ENCODE measurements at regions not wholly inside any gene's neighbourhood (a gene's known extent, or its start where the extent isn't known, plus 50 kb on each side); places are given as distances from the start of the nearest gene placed in this dataset.

DNA sequence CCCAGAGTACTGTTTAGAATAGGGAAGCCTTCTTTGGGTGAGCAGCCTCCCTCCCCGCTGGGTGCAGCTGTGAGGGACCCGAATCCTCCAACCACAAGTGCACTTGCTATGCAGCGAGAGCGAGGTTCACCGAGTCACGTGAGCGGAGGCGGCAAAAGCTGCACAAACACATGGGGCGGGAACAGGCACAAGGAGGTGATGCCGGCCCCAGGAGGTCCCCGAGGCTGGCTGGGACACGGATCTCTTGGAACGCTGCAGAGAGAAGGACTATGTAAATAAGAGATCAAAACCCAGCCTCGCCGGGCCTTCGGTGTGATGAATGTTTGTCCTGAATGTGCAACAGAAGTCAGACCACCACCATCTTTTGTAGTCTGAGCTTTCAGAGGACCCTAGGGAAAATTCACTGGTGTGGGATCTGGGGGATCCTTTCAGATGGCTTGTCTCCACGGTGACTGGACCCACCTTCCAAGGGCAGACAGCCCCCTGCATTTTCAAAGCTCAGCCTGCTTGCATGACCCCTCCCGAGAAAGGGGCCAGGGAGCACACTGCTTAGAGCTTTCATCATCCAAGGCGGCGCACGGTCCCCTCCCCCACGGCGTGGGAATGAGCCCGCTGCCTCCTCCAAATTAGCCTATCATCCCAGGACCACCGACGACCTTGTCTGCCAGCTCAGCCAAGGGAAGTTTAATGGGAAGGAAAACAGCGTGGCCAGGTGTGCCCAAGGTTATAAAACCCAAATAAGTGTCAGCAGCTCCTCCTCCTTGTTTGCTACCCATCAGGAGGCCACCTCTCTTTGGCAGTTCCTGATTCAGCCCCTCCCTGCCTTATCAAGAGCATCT lies 327.7 kb downstream of the CXCL12 start:
- no peak for DNase-seq (ENCODE audit: low read depth in 2 of 2)

DNA sequence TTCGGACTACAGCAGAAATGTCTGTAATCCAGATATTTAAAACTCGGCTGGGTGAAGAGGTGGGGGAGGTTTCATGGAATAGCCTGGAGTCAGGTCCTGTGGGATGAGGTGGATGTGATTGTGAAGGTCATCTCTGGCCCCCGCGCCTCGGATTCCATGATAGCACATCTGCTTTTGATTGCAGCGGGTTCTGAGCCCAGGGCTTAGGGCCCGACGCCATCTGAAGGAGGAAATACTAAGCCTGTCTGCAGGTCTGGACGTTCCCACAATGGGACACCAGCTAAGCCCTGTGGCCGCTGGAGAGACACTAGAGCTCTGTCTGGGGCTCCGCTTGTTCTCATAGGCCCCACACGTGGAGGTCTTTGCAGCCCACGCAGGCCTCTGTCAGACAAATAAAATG lies 328.7 kb downstream of the CXCL12 start:
- DNase-seq (ENCODE audit: low read depth in 2 of 2) = no peak

DNA sequence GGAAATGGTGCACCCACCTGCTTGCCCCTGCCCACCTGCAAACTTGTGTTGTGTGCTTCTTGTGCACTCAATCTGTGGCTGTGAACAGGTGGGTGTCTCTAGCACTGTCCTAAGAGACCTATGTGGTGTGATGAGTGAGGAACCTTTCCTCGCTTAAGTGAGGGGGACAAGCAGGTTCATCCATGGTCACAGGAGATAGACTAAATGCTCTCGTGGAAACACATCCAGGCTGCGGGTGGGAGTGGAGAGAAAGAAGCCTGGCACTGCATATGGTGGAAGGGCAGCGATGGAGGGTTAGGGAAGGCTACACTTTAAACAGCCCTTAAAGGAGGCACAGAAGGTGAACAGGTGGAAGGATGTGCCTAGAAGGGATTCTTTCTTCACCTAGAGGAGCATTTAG lies 330.9 kb downstream of the CXCL12 start:
- DNase-seq (ENCODE audit: low read depth in 2 of 2) = no peak

DNA sequence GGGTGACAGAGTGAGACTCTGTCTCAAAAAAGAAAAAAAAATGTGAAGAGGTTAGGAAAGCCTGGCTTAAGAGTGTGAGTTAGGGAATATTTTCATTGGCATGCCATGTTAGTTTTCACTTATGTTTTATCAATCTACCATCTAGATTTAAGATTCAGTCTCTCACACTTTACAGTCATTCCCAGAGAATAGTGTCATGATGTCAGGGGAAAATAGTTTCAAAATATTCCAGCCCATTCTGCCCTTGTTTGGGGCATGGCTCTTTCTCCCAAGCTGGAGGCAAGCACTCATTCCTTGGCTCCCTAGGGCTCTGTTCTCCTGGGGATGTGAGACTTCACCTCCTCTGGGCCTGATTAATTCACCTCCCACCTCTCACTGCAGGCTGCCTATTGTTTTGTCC lies 331.5 kb downstream of the CXCL12 start:
- DNase-seq (ENCODE audit: low read depth in 2 of 2) = no peak

DNA sequence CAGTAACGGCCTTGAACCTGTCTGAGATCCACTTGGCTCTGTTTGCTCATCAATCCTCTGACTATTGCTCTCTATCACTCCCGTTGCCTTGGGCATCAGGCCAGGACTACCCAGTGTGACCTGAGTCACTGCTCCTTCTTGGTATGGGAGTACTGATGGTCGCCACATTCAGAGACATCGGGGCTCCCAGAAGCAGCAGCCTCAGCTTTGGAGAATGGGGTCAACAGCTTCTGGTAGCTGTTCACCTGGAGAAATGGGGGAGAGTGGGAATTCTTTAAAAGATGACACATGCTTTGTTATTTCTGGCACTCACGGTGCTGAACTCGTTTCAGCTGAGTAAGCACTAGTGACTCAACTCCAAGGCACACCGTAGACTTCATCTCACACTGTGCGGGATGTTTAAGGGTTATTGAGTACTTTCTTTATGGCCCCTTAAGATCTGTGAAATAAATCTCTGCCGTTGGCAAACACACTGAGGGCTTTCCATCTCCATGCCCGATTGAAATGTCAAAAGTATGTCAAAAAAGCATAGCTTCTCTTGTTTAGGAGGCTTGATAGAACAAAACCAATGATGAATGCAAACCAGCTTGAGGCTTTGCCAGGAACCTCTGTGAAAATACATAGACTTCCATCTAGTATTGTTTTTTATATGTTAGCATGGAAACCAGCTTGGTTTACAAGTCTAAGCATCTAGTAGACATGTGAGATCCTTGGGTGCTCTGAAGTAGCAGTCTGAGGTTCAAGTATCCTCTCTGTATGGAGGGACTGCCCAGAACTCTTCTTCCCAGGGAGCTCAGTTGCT lies 333.1 kb downstream of the CXCL12 start:
- DNase-seq (ENCODE audit: low read depth in 2 of 2) = no peak

DNA sequence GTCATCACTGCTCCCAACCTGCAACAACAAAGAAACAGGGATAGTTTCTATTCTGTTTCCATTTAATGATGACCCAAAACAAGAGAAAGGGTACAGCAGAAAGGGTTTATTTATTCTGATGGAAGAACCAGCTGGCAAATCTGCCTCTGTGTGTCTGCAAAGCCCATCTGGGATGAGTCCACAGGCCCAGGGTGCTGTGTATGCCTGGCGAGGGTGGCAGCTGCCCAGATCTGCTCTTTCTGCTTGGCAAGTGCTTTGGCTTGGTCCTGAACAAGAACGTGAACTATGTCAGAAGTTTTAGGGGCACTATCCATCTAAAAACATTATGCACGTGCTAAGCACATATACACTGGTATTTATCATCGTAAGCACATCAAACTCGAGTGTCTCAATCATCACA lies 333.8 kb downstream of the CXCL12 start:
- DNase-seq (ENCODE audit: low read depth in 2 of 2) = no peak

DNA sequence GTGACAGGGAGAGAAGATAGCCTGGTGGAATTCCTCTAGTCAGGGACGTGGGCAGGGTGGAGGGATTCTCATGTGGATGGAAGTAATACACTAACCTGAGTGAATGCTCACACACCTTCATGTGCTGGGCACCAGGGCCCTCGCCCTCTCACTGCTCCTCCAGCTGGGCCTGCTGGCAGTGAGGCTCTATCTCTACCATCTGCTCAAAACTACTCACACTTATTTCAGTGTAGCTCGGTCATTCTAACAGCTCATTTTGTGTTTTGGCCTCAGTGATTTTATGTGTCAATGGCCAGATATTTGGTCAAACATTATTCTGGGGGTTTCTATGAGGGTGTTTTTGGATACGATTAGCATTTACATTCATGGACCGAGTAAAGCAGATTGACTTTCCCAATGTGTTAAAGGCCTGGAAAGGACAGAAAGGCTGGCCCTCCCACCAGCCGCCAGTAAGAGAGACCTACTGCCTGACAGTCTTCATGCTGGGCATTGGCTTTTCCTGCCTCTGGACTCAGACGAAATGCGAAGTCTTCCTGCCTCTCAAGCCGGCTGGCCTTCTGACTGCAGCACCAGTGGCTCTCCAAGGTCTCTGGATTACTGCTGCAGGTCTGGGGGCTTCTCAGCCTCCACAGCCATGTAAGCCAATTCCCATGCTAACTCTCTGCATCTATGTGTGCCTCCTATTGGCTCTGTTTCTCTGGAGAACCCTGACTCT lies 335.4 kb downstream of the CXCL12 start:
- no peak for DNase-seq (ENCODE audit: low read depth in 2 of 2)

DNA sequence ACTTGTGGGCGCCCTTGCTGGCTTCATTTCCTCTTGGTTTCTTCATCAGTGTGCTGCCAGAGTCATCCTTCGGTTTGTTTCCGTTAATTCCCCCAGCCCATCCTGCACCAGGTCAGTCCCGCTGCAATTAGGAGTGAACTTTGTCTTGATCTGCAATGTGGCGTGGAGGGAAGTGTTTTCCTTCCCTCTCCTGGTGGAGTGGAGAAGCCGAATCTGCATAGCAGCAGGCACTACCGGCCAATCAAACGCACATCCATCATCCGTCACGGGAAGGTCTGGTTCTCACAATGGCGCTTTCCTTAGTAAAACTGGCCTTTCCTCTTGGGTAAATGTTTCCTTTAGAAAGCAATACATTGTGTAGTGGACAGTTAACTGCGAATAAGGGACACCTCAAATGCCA lies 337.5 kb downstream of the CXCL12 start:
- no peak for DNase-seq (ENCODE audit: low read depth in 2 of 2)

DNA sequence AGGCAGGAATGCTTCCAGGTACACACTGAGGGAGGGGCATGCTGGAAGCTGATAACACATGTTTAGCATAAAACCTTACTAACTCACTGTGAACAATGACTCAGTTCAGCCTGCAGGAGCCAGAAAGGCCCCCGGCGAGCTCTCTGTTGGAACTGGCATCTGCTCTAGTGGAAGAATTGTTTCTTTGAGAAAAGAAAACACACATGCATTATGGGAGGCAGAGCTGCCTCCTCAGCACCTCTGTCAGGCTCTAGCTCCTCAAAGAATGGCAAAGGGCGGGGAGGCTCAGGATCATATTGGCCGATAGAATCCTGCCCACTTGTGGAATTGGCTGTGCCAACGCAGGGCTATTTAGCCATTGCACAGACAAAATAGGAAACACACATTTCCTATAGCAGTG lies 338.3 kb downstream of the CXCL12 start:
- DNase-seq (ENCODE audit: low read depth in 2 of 2) = no peak

DNA sequence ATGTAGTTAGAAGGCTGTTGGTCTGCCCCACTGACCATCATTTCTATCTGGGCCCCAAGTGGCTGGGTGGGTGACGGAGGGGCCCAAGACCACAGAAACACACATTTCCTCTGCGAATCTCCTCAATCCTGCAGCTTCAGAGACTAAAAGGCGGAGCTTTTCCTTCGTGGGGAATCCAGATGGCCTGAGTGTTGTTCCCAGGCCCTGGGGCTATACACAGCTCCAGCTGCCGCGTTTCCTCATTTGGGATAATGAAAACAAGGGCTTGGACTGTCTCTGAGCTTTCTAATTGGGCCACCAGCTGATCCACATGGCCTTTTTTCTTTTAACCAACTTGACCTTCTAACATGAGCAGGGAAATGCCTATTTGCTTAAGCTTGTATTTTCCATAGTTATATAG lies 339.9 kb downstream of the CXCL12 start:
- no peak for DNase-seq (ENCODE audit: low read depth in 2 of 2)

DNA sequence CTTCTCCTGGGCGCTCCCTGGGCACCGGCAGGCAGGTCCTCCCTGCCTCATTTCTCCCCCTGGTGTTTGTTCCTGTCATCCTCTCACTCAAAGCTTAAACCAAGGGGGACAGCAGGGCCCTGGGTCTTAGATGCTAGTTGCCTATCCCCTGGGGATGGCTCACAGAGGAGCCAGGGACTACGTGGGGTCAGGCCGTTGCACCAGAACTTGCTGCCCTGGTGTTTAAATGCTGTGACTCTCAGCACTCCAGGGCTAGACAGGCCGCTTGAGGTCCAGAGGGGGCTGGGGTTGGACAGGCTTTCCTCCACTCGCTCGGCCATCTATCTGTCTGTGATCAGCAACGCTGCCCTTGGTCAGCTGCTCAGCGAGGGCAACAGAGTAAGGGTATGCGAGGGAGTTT lies 340.3 kb downstream of the CXCL12 start:
- DNase-seq (ENCODE audit: low read depth in 2 of 2) = no peak

DNA sequence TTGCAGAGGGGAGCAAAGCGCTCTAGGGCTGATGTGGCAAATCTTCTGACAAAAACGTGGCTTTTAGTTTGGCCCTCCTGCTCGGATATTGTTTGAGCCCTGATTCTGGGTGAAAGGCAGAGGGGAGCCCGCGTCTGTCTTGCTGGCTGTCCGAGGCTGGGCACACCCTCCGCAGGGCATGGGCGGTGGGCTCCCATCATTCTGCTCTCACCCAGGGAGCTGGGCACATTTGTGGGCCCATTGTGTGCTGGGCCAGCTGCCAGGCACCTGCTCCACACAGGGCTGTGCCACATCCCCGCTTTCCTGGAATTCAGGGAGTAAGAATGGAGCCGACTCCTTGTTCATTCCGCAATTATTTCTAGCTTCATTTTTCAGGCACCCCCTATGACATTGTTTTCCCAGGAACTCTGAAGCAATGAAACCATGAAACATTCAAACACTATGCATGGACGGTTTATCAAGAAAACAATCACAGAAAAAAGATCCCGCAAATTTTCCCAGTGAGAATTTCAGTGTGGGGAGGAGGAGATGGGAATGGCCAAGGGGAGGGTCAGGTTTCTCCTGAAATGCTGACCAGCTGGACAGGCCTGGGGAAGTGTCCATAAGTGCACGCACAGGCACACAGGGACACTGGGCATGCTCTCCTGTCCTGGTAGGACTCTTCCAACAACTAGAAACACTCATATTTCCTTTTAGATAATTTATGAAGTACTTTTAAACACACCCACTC lies 341.1 kb downstream of the CXCL12 start:
- DNase-seq (ENCODE audit: low read depth in 2 of 2) = no peak

DNA sequence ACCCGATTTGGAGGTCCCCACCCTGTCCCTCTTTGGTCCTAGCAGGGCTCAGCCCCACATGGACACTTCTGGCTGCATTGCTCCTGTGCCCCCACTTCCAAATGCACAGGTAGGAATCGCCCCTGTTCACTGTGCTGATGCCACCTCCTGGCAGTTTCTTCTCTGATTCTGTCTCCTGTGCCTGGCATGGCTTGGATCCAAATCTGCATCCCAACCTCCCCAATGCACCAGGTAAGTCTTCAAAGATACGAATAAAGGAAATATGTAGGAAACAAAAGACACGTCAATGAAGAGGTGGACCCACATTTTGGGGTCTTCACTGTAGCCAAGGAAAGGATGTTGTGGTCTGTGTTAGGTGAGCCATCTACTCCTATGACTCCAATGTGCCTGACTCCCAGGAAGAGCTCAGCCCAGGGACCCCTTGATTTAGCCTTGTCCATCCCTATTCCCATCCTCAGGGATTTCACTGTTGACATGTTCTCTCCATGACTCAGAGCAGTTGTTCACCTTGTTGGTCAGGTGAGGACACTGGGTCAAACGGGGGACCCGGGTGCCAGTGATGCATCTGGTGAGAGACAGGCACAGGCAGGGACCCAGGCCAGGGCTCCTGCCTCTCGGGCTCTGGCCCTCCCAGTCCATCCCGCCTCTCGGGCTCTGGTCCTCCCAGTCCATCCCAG lies 341.8 kb downstream of the CXCL12 start:
- no peak for DNase-seq (ENCODE audit: low read depth in 2 of 2)

DNA sequence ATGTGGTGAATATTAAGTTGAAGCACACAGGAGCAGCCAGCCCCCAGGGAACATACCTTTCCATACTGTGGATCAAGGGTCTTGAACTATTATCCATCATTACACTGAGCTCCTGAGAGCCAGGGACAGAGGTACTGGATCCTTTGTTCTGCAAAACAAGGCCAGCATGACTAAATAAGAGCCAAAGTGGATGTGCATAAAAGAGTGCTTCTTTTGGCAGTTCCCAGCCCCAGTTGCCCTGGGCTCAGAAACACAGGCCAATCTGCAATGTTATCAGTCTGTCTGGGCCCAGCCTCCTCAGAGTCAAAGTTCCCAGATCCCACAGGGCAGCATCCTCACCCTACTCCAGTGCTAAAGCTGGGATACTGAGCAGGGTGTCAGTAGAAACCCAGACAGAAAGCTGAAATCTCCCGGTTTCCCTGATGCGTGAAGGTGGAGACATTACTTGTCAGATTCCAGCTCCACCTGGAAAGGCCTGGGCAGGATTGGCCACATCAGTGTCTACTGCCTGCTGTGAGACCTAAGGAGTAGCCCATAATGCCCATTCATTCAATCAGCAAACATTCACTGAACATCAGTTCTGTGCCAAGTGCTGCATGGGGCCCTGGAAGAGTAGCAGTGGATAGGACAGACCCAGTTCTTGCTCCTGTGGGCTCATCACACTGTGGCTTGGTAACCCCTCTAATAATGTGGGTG lies 342.7 kb downstream of the CXCL12 start:
- no peak for DNase-seq (ENCODE audit: low read depth in 2 of 2)

DNA sequence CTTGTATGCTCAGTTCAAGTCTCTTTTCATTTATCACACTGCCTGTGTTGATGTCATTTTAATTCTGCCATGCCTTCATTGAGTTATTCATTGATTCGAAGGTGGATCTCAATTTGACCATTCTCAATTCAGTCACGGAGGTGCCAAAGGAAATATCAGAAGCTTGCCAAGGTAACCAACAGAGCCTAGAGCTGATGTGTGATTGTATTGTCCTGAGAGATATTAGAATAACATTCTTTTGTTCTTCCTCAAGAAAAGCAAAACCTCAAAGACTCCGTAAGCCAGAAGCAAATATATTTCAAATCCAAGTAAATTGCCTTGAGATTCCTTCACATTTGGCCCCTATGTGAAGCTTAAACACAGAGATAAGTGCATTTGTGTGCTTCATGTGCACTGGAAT lies 345.3 kb downstream of the CXCL12 start:
- no peak for DNase-seq (ENCODE audit: low read depth in 2 of 2)

DNA sequence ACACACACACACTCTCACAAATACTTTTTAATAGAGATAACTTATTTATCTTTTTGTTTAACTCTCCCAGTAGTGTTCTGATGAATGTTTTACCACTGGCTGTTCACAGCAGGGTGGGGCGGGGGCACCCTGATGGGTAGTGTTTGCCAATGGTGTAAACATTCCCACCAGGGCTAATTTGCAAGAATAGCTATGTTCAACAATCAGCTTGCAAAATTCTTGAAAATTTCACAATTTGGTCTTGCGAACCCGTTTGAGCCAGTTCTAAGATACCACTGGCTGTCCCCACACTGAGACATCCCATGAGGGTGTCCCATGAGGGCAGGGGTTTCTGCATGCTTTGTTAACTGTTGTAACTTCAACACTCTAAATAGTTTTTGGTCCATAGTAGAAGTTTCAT lies 348.5 kb downstream of the CXCL12 start:
- no peak for DNase-seq (ENCODE audit: low read depth in 2 of 2)

DNA sequence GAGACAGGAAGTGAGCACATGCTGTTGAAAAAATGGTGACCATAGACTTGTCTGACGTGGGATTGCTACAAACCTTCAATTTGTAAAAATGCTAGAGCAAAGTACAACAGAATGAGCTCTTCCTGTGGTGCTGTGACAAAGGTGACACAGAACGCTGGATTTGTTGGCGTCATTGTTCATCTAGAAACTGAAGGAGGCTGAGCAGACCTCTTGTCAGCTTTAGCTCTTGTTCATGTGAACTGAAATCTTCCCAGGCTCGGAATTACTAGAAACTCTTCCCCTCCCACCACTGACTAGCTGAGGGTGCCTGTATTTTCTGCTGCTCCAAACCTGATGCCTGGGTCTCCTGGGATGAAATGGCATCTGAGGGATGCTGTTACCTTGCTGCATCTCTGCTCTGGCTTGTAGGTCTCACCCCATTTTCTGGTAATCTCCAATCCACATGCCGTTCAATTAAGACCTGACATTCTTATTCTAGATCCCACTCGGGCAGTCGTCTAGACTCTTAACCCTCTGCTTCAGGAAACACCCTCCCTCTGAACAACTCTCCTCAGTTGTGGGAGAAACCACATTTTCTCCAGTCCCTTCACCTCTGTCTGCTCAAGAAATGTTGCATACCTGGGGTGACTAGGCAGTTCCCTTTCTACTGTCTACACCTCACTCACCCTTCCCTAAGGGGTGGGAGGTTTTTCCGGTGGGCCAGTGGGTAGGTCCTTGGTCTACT lies 349.3 kb downstream of the CXCL12 start:
- DNase-seq (ENCODE audit: low read depth in 2 of 2) = no peak

DNA sequence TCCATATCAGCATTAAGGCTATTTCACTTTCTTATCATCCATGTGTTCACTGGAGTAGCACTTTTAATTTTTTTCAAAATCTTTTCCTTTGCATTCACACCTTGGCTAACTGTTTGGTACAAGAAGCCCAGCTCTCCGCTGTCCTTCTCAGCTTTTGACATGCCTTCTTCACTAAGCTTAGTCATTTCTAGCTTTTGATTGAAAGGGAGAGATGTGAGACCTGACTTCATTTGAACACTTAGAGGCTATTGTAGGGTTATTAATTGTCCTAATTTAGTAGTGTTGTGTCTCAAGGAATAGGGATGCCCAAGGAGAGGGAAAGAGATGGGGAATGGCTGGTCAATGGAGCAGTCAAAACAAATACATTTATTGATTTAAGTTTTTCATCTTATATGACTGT lies 350.0 kb downstream of the CXCL12 start:
- DNase-seq (ENCODE audit: low read depth in 2 of 2) = no peak

DNA sequence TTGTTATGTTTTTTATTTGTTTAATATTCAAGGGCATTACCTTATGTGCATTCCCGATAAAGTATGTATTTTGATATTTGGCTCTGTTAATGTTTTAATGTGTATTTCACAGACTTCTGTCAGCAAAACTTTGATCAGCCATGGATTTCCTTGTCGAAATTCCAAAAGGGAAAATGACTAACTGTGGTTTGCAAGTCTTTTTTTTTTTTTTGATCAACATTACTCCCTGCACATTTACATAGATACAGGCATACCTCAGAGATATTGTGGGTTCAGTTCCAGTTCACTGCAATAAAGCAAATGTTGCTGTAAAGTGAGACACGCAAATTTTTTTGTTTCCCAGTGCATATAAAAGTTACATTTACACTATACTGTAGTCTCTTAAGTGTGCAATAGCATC lies 351.9 kb downstream of the CXCL12 start:
- no peak for DNase-seq (ENCODE audit: low read depth in 2 of 2)

DNA sequence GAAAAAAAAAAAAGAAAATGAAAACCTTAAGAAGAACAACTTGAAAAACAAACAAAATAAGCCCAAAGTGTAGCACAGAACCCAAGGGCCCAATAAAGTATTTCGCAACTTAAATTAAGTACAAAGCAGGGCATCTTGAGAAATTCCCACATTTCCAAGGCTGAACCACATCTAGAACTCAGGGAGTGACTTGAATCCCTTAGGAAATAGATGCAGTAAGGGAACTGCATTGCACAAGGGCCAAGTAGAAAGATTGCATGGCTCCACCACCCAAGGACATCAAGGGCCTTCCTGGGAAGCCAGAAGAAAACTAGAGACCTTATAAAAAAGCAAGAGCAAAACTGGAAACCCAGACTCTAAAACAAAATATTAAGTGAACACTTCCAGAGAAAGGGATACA lies 352.7 kb downstream of the CXCL12 start:
- DNase-seq (ENCODE audit: low read depth in 2 of 2) = no peak
